C4-2B (cell line): ENCODE measurements at regions not wholly inside any gene's neighbourhood (a gene's known extent, or its start where the extent isn't known, plus 50 kb on each side); places are given as distances from the start of the nearest gene placed in this dataset.

ENCODE experiments used
- CTCF ChIP-seq: fragments of 450-650 bp; conservative IDR thresholded peaks from 2 replicates; pipeline ENCODE4 v1.5.1; 2017; ENCODE audit warnings: mild to moderate bottlenecking
- ZFX ChIP-seq: fragments of 450-650 bp; IDR thresholded peaks from 2 replicates; pipeline ENCODE4 v1.6.1; 2017

GRCh38 chr18:55694291-55694690, 106.3 kb upstream of the TCF4 start:
- TF ChIP-seq CTCF (no peak), ZFX (no peak)
